Neural progenitor cell (in vitro differentiated cells): ENCODE measurements at regions not wholly inside any gene's neighbourhood (a gene's known extent, or its start where the extent isn't known, plus 50 kb on each side); places are given as distances from the start of the nearest gene placed in this dataset.

ENCODE experiments used
- DNase-seq: peaks from one replicate; pipeline ENCODE4 v3.0.0-alpha.2; 2016; ENCODE audit warnings: low spot score
- H2AFZ ChIP-seq: fragments of 200-600 bp; sonication (generic); replicated peaks from 2 replicates; pipeline ENCODE4 v1.6.1; 2016; ENCODE audit warnings: antibody characterized with exemption
- H3F3A ChIP-seq: fragments of 200-600 bp; sonication (generic); 2 replicates; pipeline ENCODE4 v1.6.1; 2016; ENCODE audit warnings: antibody characterized with exemption, low read depth
- H3K27ac ChIP-seq: fragments of 200-600 bp; sonication (generic); 2 replicates; pipeline ENCODE4 v1.5.1; 2016; ENCODE audit warnings: mild to moderate bottlenecking
- H3K27me3 ChIP-seq: fragments of 200-600 bp; sonication (generic); 2 replicates; pipeline ENCODE4 v1.6.1; 2016; ENCODE audit warnings: mild to moderate bottlenecking, moderate library complexity
- H3K36me3 ChIP-seq: fragments of 200-600 bp; sonication (generic); 2 replicates; pipeline ENCODE4 v1.5.1; 2016
- H3K4me1 ChIP-seq: fragments of 200-600 bp; sonication (generic); 2 replicates; pipeline ENCODE4 v1.6.1; 2016; ENCODE audit warnings: mixed run types
- H3K4me2 ChIP-seq: fragments of 200-600 bp; sonication (generic); 2 replicates; pipeline ENCODE4 v1.6.1; 2016
- H3K4me3 ChIP-seq: fragments of 200-600 bp; sonication (generic); 2 replicates; pipeline ENCODE4 v1.5.1; 2016
- H3K79me2 ChIP-seq: fragments of 200-600 bp; sonication (generic); 2 replicates; pipeline ENCODE4 v1.6.1; 2016; ENCODE audit warnings: low read depth
- H3K9ac ChIP-seq: fragments of 200-600 bp; sonication (generic); 2 replicates; pipeline ENCODE4 v1.6.1; 2016
- H3K9me3 ChIP-seq: fragments of 200-600 bp; sonication (generic); 2 replicates; pipeline ENCODE4 v1.5.1; 2016; ENCODE audit warnings: low read depth
- H4K20me1 ChIP-seq: fragments of 200-600 bp; sonication (generic); 2 replicates; pipeline ENCODE4 v1.6.1; 2016; ENCODE audit warnings: low read depth
- H3K27ac Mint-ChIP-seq: 3 replicates; pipeline ENCODE4 v1.8.0; 2021; ENCODE audit warnings: mixed read lengths
- H3K27me3 Mint-ChIP-seq: 2 replicates; pipeline ENCODE4 v1.8.0; 2022; ENCODE audit warnings: low read depth, mild to moderate bottlenecking, inconsistent platforms, moderate library complexity, mixed read lengths; ENCODE audit not compliant: insufficient read depth
- H3K36me3 Mint-ChIP-seq: 3 replicates; pipeline ENCODE4 v1.8.0; 2021; ENCODE audit warnings: mixed read lengths
- H3K4me1 Mint-ChIP-seq: 3 replicates; pipeline ENCODE4 v1.8.0; 2021; ENCODE audit warnings: mixed read lengths
- H3K4me3 Mint-ChIP-seq: 3 replicates; pipeline ENCODE4 v1.8.0; 2021; ENCODE audit warnings: mild to moderate bottlenecking, moderate library complexity, mixed read lengths
- H3K9me3 Mint-ChIP-seq: 3 replicates; pipeline ENCODE4 v1.8.0; 2020; ENCODE audit warnings: mixed read lengths
- CTCF ChIP-seq: fragments of 200-600 bp; sonication (generic); IDR thresholded peaks from 2 replicates; pipeline ENCODE4 v1.5.1; 2017; ENCODE audit warnings: antibody characterized with exemption, mild to moderate bottlenecking
- EZH2 ChIP-seq: fragments of 200-600 bp; sonication (generic); IDR thresholded peaks from 2 replicates; pipeline ENCODE4 v1.6.1; 2017; ENCODE audit warnings: antibody characterized with exemption, mild to moderate bottlenecking, moderate library complexity
- EZH2phosphoT487 ChIP-seq: fragments of 200-600 bp; sonication (generic); IDR thresholded peaks from 2 replicates; pipeline ENCODE4 v1.6.1; 2017; ENCODE audit warnings: antibody characterized with exemption

GRCh38 chr10:130251766-130252165 is 115.6 kb downstream of the GLRX3 start:
- Histone ChIP-seq H3K27me3 (no peaks in the 10 kb centered on the region), H3K4me3 (no peak overlapping the region), H2AFZ (no peak overlapping the region), H3K4me2 (no peak overlapping the region), H3K27ac (no peak overlapping the region), H3F3A (no peaks in the 10 kb centered on the region), H3K9me3 (no peaks in the 10 kb centered on the region), H3K4me1 (no peaks in the 10 kb centered on the region), H3K36me3 (no peaks in the 10 kb centered on the region), H4K20me1 (no peaks in the 10 kb centered on the region), H3K9ac (no peak overlapping the region), H3K79me2 (no peaks in the 10 kb centered on the region)
- TF ChIP-seq EZH2phosphoT487 (no peak), CTCF (no peak), EZH2 (no peak)
- Mint-ChIP-seq H3K4me3 (no peak overlapping the region), H3K9me3 (peaks cover 3% of the 10 kb centered on the region), H3K4me1 (peaks cover 2% of the 10 kb centered on the region), H3K27ac (no peak overlapping the region), H3K27me3 (peaks cover 2% of the 10 kb centered on the region), H3K36me3 (no peaks in the 10 kb centered on the region)
- DNase-seq = no peak

- H3K4me3 ChIP-seq = no peak overlapping the region
- H3K9ac ChIP-seq = no peak overlapping the region
- no peak overlapping the region for H2AFZ ChIP-seq
- H3K27me3 ChIP-seq = no peaks in the 10 kb centered on the region
- no peak overlapping the region for H3K27ac ChIP-seq
- peaks cover 2% of the 10 kb centered on the region for H3K27me3 Mint-ChIP-seq
- H3K27ac Mint-ChIP-seq = no peak overlapping the region
- H3K4me3 Mint-ChIP-seq = no peak overlapping the region
- no peaks in the 10 kb centered on the region for H3K9me3 ChIP-seq
- no peaks in the 10 kb centered on the region for H3K36me3 ChIP-seq
- H3F3A ChIP-seq = no peaks in the 10 kb centered on the region
- DNase-seq = no peak
- H3K4me1 ChIP-seq = no peaks in the 10 kb centered on the region
- H3K4me1 Mint-ChIP-seq = peaks cover 2% of the 10 kb centered on the region
- H3K79me2 ChIP-seq = no peaks in the 10 kb centered on the region
- TF ChIP-seq EZH2 = no peak
- TF ChIP-seq CTCF = no peak
- TF ChIP-seq EZH2phosphoT487 = no peak
- no peaks in the 10 kb centered on the region for H4K20me1 ChIP-seq
- peaks cover 2% of the 10 kb centered on the region for H3K36me3 Mint-ChIP-seq
- H3K9me3 Mint-ChIP-seq = peaks cover 3% of the 10 kb centered on the region
- no peak overlapping the region for H3K4me2 ChIP-seq
Observed at GRCh38 chr10:130254243-130254642, 118.1 kb downstream of the GLRX3 start.

- TF ChIP-seq EZH2phosphoT487 (no peak), CTCF (peak; percentile 19)
- Mint-ChIP-seq H3K27me3 (peaks cover 2% of the 10 kb centered on the region), H3K4me1 (peaks cover 2% of the 10 kb centered on the region)
Observed at GRCh38 chr10:130254662-130255061, 118.5 kb downstream of the GLRX3 start.

More at GRCh38 chr10:130254662-130255061, 118.5 kb downstream of the GLRX3 start:
- DNase-seq = no peak
- H3K27ac ChIP-seq = no peak overlapping the region
- H3F3A ChIP-seq = no peaks in the 10 kb centered on the region
- no peaks in the 10 kb centered on the region for H4K20me1 ChIP-seq
- Mint-ChIP-seq H3K9me3 (peaks cover 3% of the 10 kb centered on the region), H3K36me3 (peaks cover 2% of the 10 kb centered on the region), H3K4me3 (no peak overlapping the region), H3K27ac (no peak overlapping the region)
- H3K79me2 ChIP-seq = no peaks in the 10 kb centered on the region
- no peak overlapping the region for H3K4me3 ChIP-seq
- no peak overlapping the region for H3K9ac ChIP-seq
- H3K4me2 ChIP-seq = no peak overlapping the region
- H3K27me3 ChIP-seq = no peaks in the 10 kb centered on the region
- no peaks in the 10 kb centered on the region for H3K9me3 ChIP-seq
- no peaks in the 10 kb centered on the region for H3K4me1 ChIP-seq
- no peaks in the 10 kb centered on the region for H3K36me3 ChIP-seq
- H2AFZ ChIP-seq = no peak overlapping the region
